Activated CD4-positive, alpha-beta memory T cell treated with anti-CD3 and anti-CD28 coated beads for 36 hours (primary cell): ENCODE measurements at regions not wholly inside any gene's neighbourhood (a gene's known extent, or its start where the extent isn't known, plus 50 kb on each side); places are given as distances from the start of the nearest gene placed in this dataset.
"Not testable (repeated sequence)": the region's sequence is repeated elsewhere in the genome, so short reads cannot be mapped to it uniquely, and the experiment has no call there.

Experiments used
- CTCF ChIA-PET: fragments of 350-600 bp; sonication (Branson Sonifier 250); formaldehyde crosslinking; loops from one replicate; lab custom pipeline; 2021; ENCODE audit warnings: antibody characterized with exemption, inconsistent platforms; lab: Charles Lee
- POLR2A ChIA-PET: fragments of 350-600 bp; sonication (Branson Sonifier 250); formaldehyde crosslinking; loops from one replicate; lab custom pipeline; 2021; ENCODE audit warnings: antibody characterized with exemption; lab: Charles Lee
- DNase-seq: peaks from one replicate; pipeline ENCODE4 v3.0.0-alpha.2; 2020
- H3K27ac Mint-ChIP-seq: one replicate; pipeline ENCODE4 v1.8.0; 2021; ENCODE audit warnings: mixed read lengths
- H3K27me3 Mint-ChIP-seq: one replicate; pipeline ENCODE4 v1.8.0; 2021; ENCODE audit warnings: mixed read lengths
- H3K36me3 Mint-ChIP-seq: one replicate; pipeline ENCODE4 v1.8.0; 2021; ENCODE audit warnings: mixed read lengths
- H3K4me1 Mint-ChIP-seq: one replicate; pipeline ENCODE4 v1.8.0; 2021; ENCODE audit warnings: low read depth, mixed read lengths
- H3K4me3 Mint-ChIP-seq: one replicate; pipeline ENCODE4 v1.8.0; 2021; ENCODE audit warnings: mild to moderate bottlenecking, mixed read lengths
- H3K9me3 Mint-ChIP-seq: one replicate; pipeline ENCODE4 v1.8.0; 2021; ENCODE audit warnings: mixed read lengths
- intact Hi-C: fragments of 100-400 bp; cut with micrococcal nuclease; formaldehyde crosslinking; loops from one replicate; pipeline ENCODE4 v1.15.1; 2023

DNA sequence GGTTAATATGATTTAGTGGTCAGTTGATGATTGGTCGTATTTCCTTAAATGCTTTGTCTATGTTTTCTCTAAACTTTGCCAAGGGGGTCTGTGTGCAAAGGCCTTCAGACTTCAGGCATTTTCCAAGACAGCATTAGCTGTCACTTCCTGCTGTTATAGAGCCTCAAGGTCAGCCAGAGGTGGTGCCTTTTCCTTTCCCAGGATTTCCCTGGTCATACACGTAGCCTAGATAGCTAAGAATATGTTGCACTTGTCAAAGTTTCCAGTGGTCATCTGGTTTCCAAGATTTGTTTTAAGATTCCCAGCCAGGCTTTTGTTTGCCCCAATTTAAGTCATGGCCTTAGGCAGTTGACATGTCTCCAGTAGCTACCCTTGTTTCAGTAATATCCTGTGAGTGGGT is 133.2 kb upstream of the IGFBP3 start:
- Mint-ChIP-seq H3K4me1 (no peaks in the 10 kb centered on the region), H3K27me3 (no peaks in the 10 kb centered on the region), H3K9me3 (no peaks in the 10 kb centered on the region), H3K27ac (no peak overlapping the region), H3K4me3 (no peak overlapping the region), H3K36me3 (no peaks in the 10 kb centered on the region)
- DNase-seq, result no peak
- POLR2A ChIA-PET, result no interaction called here
- intact Hi-C loops, result no loop called here
- CTCF ChIA-PET, result interaction anchor here (1.5 kb wide), 1 partner anchor 136 kb away, joined by 3 read pairs; no protein-coding TSS in a partner anchor

- CTCF ChIA-PET, result no interaction called here
- no peaks in the 10 kb centered on the region for H3K9me3 Mint-ChIP-seq
- H3K36me3 Mint-ChIP-seq, result no peaks in the 10 kb centered on the region
- no peak overlapping the region for H3K4me3 Mint-ChIP-seq
- H3K27ac Mint-ChIP-seq, result no peak overlapping the region
- no peaks in the 10 kb centered on the region for H3K27me3 Mint-ChIP-seq
- intact Hi-C loops, result no loop called here
- POLR2A ChIA-PET, result no interaction called here
- no peaks in the 10 kb centered on the region for H3K4me1 Mint-ChIP-seq
- DNase-seq, result no peak
Measured at GRCh38 chr7:46047581-46047980, 126.5 kb upstream of the IGFBP3 start.

DNA sequence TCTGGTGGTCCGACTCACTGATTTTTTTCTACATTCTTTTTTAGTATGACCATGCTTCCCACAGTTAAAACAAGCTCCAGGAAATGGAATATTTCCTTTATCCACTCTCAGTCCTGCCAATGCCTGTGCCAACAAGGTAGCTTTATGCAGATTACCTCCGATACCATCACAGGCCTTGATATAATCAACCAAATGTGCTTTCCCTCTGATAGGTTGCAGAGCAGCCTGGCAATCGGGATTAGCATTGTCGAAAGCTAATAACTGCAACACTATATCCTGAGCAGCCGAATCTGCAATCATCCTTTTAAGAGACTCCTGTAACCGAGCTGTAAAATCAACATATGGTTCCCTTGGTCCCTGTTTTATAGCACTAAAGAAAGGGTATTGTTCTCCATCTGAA is 122.3 kb upstream of the IGFBP3 start:
- POLR2A ChIA-PET, intact Hi-C loops, H3K36me3 Mint-ChIP-seq, H3K4me1 Mint-ChIP-seq, H3K9me3 Mint-ChIP-seq, H3K27me3 Mint-ChIP-seq, H3K4me3 Mint-ChIP-seq, H3K27ac Mint-ChIP-seq, CTCF ChIA-PET, DNase-seq: not testable (repeated sequence)

- CTCF ChIA-PET, H3K4me3 Mint-ChIP-seq, H3K27me3 Mint-ChIP-seq, H3K9me3 Mint-ChIP-seq, H3K4me1 Mint-ChIP-seq, intact Hi-C loops, H3K36me3 Mint-ChIP-seq, H3K27ac Mint-ChIP-seq, DNase-seq, POLR2A ChIA-PET: not testable (repeated sequence)
Measured at GRCh38 chr7:46039813-46040212, 118.7 kb upstream of the IGFBP3 start.

- Mint-ChIP-seq H3K4me3 (no peak overlapping the region), H3K4me1 (no peaks in the 10 kb centered on the region), H3K36me3 (no peaks in the 10 kb centered on the region), H3K9me3 (no peaks in the 10 kb centered on the region), H3K27me3 (no peaks in the 10 kb centered on the region), H3K27ac (no peak overlapping the region)
- CTCF ChIA-PET, result no interaction called here
- intact Hi-C loops, result no loop called here
- POLR2A ChIA-PET, result no interaction called here
- DNase-seq, result no peak
Measured at GRCh38 chr7:46035166-46035565, 114.1 kb upstream of the IGFBP3 start.

DNA sequence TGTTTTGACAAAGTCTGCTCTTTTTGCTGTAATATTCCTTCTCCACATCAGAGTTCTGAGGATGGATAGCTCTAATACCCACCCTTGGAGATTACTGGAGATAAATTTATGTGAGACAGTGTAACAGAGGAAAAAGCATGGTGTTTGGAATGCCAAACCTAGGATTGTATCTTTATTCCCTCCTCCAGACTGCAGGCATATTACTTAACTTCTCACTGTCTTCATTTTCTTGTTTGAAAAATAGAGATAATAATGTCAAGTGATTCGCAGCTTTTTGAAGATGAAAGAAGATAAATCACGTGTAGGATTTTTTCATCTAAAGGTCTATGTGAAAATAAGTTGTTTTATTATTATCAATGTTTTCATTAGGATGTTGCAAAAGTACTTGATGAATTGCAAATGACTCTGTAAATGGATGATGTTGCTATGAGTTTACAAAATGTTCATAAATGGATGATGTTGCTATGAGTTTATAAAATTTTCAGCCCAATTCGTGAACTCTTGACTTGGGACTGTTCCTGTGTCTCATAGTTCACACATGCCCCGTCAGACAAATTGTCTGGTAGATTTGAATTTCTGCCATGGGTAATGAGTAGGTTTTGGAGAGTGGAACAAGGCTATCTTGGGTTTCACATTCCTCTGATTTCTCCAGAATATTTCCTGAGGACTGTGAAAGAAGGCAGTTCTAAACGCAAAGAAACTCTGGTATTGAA is 113.1 kb upstream of the IGFBP3 start:
- H3K4me3 Mint-ChIP-seq, result no peak overlapping the region
- CTCF ChIA-PET, result no interaction called here

GRCh38 chr7:46033592-46033991 is 112.5 kb upstream of the IGFBP3 start:
- POLR2A ChIA-PET, result no interaction called here
- Mint-ChIP-seq H3K9me3 (no peaks in the 10 kb centered on the region), H3K4me1 (no peaks in the 10 kb centered on the region), H3K4me3 (no peak overlapping the region), H3K27ac (no peak overlapping the region), H3K27me3 (no peaks in the 10 kb centered on the region), H3K36me3 (no peaks in the 10 kb centered on the region)
- DNase-seq, result no peak
- CTCF ChIA-PET, result no interaction called here
- intact Hi-C loops, result no loop called here

More for the DNA sequence above, 113.1 kb upstream of the IGFBP3 start:
- no peak for DNase-seq
- H3K36me3 Mint-ChIP-seq, result no peaks in the 10 kb centered on the region
- H3K4me1 Mint-ChIP-seq, result no peaks in the 10 kb centered on the region
- intact Hi-C loops, result no loop called here
- no peaks in the 10 kb centered on the region for H3K27me3 Mint-ChIP-seq
- POLR2A ChIA-PET, result no interaction called here
- H3K9me3 Mint-ChIP-seq, result no peaks in the 10 kb centered on the region
- no peak overlapping the region for H3K27ac Mint-ChIP-seq

DNA sequence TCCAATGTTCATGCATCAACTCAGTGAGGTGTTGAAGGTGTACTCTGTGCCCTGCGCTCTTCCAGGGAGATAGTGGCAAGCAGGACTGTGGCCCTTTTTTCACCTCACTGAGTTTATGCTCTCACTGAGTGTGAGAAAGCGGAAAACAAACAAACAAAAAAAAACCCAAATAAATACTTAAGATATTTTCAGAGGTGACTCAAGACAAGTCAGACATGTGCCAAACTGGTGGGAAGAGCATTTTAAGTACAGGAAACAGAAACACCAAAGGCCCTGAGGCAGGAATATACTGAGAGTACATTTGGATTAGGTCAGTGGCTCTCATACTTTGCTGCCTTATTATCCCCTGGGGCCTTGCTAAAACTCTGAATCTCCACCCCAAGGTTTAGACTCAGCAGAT is 111.9 kb upstream of the IGFBP3 start:
- H3K27me3 Mint-ChIP-seq, result no peaks in the 10 kb centered on the region
- no peak overlapping the region for H3K4me3 Mint-ChIP-seq
- no peak for DNase-seq
- POLR2A ChIA-PET, result no interaction called here
- CTCF ChIA-PET, result no interaction called here
- H3K9me3 Mint-ChIP-seq, result no peaks in the 10 kb centered on the region
- no peaks in the 10 kb centered on the region for H3K36me3 Mint-ChIP-seq
- intact Hi-C loops, result no loop called here
- H3K4me1 Mint-ChIP-seq, result no peaks in the 10 kb centered on the region
- H3K27ac Mint-ChIP-seq, result no peak overlapping the region

- ChIA-PET CTCF (no interaction called here), POLR2A (no interaction called here)
- Mint-ChIP-seq H3K27ac (no peak overlapping the region), H3K27me3 (no peaks in the 10 kb centered on the region), H3K36me3 (no peaks in the 10 kb centered on the region), H3K4me1 (no peaks in the 10 kb centered on the region), H3K4me3 (no peak overlapping the region), H3K9me3 (no peaks in the 10 kb centered on the region)
- no peak for DNase-seq
- intact Hi-C loops, result no loop called here
Measured at GRCh38 chr7:46032353-46032752, 111.3 kb upstream of the IGFBP3 start.

DNA sequence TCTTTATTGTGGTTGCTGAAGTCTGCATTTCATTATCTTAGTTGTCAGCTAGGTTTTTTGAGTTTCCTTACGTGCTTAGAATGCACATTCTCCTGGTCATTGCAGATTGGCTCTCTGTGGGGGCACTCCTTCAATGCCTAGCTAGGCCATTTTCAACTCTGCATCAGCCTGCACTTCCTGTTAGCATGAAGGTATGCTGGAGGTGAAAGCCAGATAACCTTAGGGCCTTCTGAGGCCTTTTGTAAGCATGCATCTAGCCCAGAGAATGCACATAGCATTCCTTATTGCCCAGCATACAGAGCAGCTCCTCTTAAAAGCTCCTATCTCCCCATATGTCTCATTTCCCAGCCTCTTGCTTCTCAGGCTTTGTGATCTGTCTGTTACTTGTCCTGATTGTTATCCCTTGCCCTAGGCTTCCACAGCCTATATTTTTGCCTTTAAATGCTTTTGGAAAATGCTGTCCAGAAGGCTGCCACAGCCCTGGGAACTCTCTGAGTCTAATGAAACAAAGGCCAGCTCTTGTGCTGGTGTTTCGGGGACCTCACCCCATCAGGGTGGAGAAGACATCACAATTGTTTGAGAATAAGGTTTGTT is 108.1 kb upstream of the IGFBP3 start:
- Mint-ChIP-seq H3K36me3 (no peaks in the 10 kb centered on the region), H3K4me1 (no peaks in the 10 kb centered on the region), H3K27ac (no peak overlapping the region), H3K27me3 (no peaks in the 10 kb centered on the region), H3K4me3 (no peak overlapping the region), H3K9me3 (no peaks in the 10 kb centered on the region)
- intact Hi-C loops, result no loop called here
- CTCF ChIA-PET, result no interaction called here
- POLR2A ChIA-PET, result no interaction called here
- no peak for DNase-seq

GRCh38 chr7:46028246-46028645 is 107.2 kb upstream of the IGFBP3 start:
- DNase-seq, result no peak
- H3K36me3 Mint-ChIP-seq, result no peaks in the 10 kb centered on the region
- no peak overlapping the region for H3K27ac Mint-ChIP-seq
- no peaks in the 10 kb centered on the region for H3K9me3 Mint-ChIP-seq
- ChIA-PET POLR2A (no interaction called here), CTCF (no interaction called here)
- intact Hi-C loops, result no loop called here
- no peak overlapping the region for H3K4me3 Mint-ChIP-seq
- no peaks in the 10 kb centered on the region for H3K27me3 Mint-ChIP-seq
- H3K4me1 Mint-ChIP-seq, result no peaks in the 10 kb centered on the region

DNA sequence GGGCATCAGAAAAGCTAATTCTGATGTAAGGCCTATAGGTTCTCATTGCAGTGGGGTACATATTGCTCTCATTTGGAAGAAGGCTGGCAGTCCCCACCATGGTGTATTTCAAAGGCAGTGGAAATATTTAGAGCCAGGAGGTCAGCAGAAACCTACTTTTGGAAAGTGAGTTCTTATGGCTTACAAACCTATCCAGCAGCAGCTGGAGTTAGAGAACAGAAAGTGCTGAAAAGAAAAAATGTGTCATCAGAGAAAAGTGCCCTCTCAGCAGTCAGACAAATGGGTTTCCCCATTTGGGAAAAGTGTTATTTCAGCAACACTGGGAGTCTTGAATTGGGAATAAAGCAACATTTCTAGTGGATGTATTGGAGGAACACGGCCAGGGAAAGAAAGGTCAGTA is 105.7 kb upstream of the IGFBP3 start:
- CTCF ChIA-PET, result no interaction called here
- no peaks in the 10 kb centered on the region for H3K36me3 Mint-ChIP-seq
- intact Hi-C loops, result no loop called here
- no peak overlapping the region for H3K4me3 Mint-ChIP-seq
- no peak overlapping the region for H3K27ac Mint-ChIP-seq
- H3K9me3 Mint-ChIP-seq, result no peaks in the 10 kb centered on the region
- H3K4me1 Mint-ChIP-seq, result no peaks in the 10 kb centered on the region
- POLR2A ChIA-PET, result no interaction called here
- H3K27me3 Mint-ChIP-seq, result no peaks in the 10 kb centered on the region
- no peak for DNase-seq

DNA sequence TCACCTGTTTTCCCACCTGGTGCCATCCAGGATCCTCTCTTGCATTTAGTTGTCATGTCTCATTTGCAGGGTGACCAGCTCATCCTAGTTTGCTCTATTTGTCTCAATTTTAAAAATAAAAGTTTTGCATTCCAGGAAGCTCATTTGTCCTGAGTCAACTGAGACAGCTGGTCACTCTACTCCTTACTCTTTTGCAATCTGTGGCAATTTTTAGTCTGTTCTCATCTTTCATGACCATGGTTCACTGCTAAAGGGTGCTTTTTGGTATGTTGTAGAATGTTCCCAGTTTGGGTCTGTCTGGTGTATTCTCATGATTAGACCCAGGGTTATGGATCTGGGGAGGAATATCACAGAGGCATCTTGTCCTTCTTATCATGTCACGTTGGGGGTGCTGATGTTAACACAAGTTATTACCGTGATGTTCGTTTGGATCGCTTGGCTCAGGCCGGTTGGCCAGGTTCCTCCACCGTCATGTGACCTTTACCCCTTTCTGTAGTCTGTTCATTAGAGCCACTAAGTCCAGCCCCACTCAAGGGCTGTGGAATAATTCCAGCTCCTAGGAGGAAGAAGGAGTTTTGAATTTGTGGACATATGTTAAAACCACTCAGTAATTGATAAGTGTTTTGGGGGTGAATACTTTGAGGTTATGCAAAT is 103.3 kb upstream of the IGFBP3 start:
- Mint-ChIP-seq H3K27me3 (no peaks in the 10 kb centered on the region), H3K4me3 (no peak overlapping the region), H3K27ac (no peak overlapping the region), H3K4me1 (no peaks in the 10 kb centered on the region), H3K9me3 (no peaks in the 10 kb centered on the region), H3K36me3 (no peaks in the 10 kb centered on the region)
- POLR2A ChIA-PET, result no interaction called here
- DNase-seq, result no peak
- CTCF ChIA-PET, result no interaction called here
- intact Hi-C loops, result no loop called here
